PC-3 (cell line): ENCODE measurements at regions not wholly inside any gene's neighbourhood (a gene's known extent, or its start where the extent isn't known, plus 50 kb on each side); places are given as distances from the start of the nearest gene placed in this dataset.

Experiments used
- ATAC-seq: fragments of 200-7000 bp; cut with Tn5 transposase; 2 replicates; pipeline ENCODE4 v1.9.1; 2020; ENCODE audit warnings: mild to moderate bottlenecking, moderate library complexity
- BruUV-seq: library from RNA; stranded (reverse); fragments of 400-500 nt; replicated peaks from 2 replicates; lab custom pipeline; 2021; lab: Mats Ljungman, UMichigan
- CTCF ChIA-PET: fragments of 300-600 bp; sonication (Branson Sonifier 250); formaldehyde crosslinking; loops from one replicate; lab custom pipeline; 2022; ENCODE audit warnings: antibody characterized with exemption; lab: Charles Lee
- POLR2A ChIA-PET: fragments of 300-600 bp; sonication (Branson Sonifier 250); formaldehyde crosslinking; loops from one replicate; lab custom pipeline; 2022; ENCODE audit warnings: antibody characterized with exemption; ENCODE audit not compliant: unreplicated experiment; lab: Charles Lee
- DNase-seq: peaks from one replicate; pipeline ENCODE4 v3.0.0-alpha.2; 2015
- H2AFZ ChIP-seq: fragments of 300-600 bp; sonication (generic); 2 replicates; pipeline ENCODE4 v1.6.0; 2016; ENCODE audit warnings: antibody characterized with exemption, low read length
- H3F3A ChIP-seq: fragments of 300-600 bp; sonication (generic); one replicate; pipeline ENCODE4 v1.6.0; 2017; ENCODE audit warnings: antibody characterized with exemption, low read length, control low read depth, mild to moderate bottlenecking; ENCODE audit not compliant: unreplicated experiment
- H3K27ac ChIP-seq: fragments of 300-600 bp; sonication (generic); 2 replicates; pipeline ENCODE4 v1.5.1; 2016; ENCODE audit warnings: mild to moderate bottlenecking, low read length
- H3K27me3 ChIP-seq: fragments of 300-600 bp; sonication (generic); 2 replicates; pipeline ENCODE4 v1.6.1; 2016; ENCODE audit warnings: low read length, mixed read lengths
- H3K36me3 ChIP-seq: fragments of 300-600 bp; sonication (generic); 2 replicates; pipeline ENCODE4 v1.6.1; 2016; ENCODE audit warnings: low read depth, mixed run types, low read length, mixed read lengths
- H3K4me1 ChIP-seq: fragments of 300-600 bp; sonication (generic); 2 replicates; pipeline ENCODE4 v1.5.1; 2016; ENCODE audit warnings: low read length; ENCODE audit not compliant: insufficient read depth
- H3K4me2 ChIP-seq: fragments of 300-600 bp; sonication (generic); 2 replicates; pipeline ENCODE4 v1.6.0; 2016; ENCODE audit warnings: low read length
- H3K4me3 ChIP-seq: fragments of 300-600 bp; sonication (generic); 2 replicates; pipeline ENCODE4 v1.5.1; 2016; ENCODE audit warnings: mild to moderate bottlenecking, low read length, mixed read lengths
- H3K79me2 ChIP-seq: fragments of 300-600 bp; sonication (generic); 2 replicates; pipeline ENCODE4 v1.6.1; 2017; ENCODE audit warnings: low read length, mixed read lengths
- H3K9ac ChIP-seq: fragments of 300-600 bp; sonication (generic); 2 replicates; pipeline ENCODE4 v1.6.0; 2016; ENCODE audit warnings: mild to moderate bottlenecking, low read length
- H3K9me2 ChIP-seq: fragments of 300-600 bp; sonication (generic); replicated peaks from 2 replicates; pipeline ENCODE4 v1.6.1; 2016; ENCODE audit warnings: mixed run types, low read length, mixed read lengths
- H3K9me3 ChIP-seq: fragments of 300-600 bp; sonication (generic); 2 replicates; pipeline ENCODE4 v1.6.1; 2016; ENCODE audit warnings: low read length, mixed read lengths
- H4K20me1 ChIP-seq: fragments of 300-600 bp; sonication (generic); 2 replicates; pipeline ENCODE4 v1.6.1; 2016; ENCODE audit warnings: low read length, mixed read lengths
- CTCF ChIP-seq: fragments of 300-600 bp; sonication (generic); conservative IDR thresholded peaks from 2 replicates; pipeline ENCODE4 v1.5.1; 2017; ENCODE audit warnings: antibody characterized with exemption, low read depth, mild to moderate bottlenecking, low read length
- EZH2 ChIP-seq: fragments of 300-600 bp; sonication (generic); IDR thresholded peaks from one replicate; pipeline ENCODE4 v1.6.1; 2017; ENCODE audit warnings: antibody characterized with exemption, mild to moderate bottlenecking, low read length; ENCODE audit not compliant: unreplicated experiment
- EZH2phosphoT487 ChIP-seq: fragments of 300-600 bp; sonication (generic); IDR thresholded peaks from 2 replicates; pipeline ENCODE4 v1.6.1; 2018; ENCODE audit warnings: mild to moderate bottlenecking, antibody characterized with exemption, low read length, borderline replicate concordance
- intact Hi-C: fragments of 100-400 bp; cut with micrococcal nuclease; formaldehyde crosslinking; loops from 2 replicates; pipeline ENCODE4 v1.9.0; 2023

GRCh38 chr10:106401967-106402366 lies 762.5 kb downstream of the SORCS1 start:
- H2AFZ ChIP-seq = no peak overlapping the region
- DNase-seq = no peak
- ChIA-PET POLR2A (no interaction called here), CTCF (no interaction called here)
- H3K36me3 ChIP-seq = no peaks in the 10 kb centered on the region
- peaks cover 32% of the 10 kb centered on the region for H3K4me1 ChIP-seq
- H3K27me3 ChIP-seq = no peaks in the 10 kb centered on the region
- H3K4me2 ChIP-seq = no peak overlapping the region
- H3F3A ChIP-seq = no peaks in the 10 kb centered on the region
- peak overlapping the region; percentile 67 for H3K9ac ChIP-seq
- no peaks in the 10 kb centered on the region for H3K9me2 ChIP-seq
- H3K9me3 ChIP-seq = no peaks in the 10 kb centered on the region
- no peak overlapping the region for H3K4me3 ChIP-seq
- no TSS peak for BruUV-seq
- intact Hi-C loops = loop anchor here (1.0 kb wide), 1 partner anchor 156 kb away; no protein-coding TSS in a partner anchor
- TF ChIP-seq CTCF (no peak), EZH2 (no peak), EZH2phosphoT487 (no peak)
- no peaks in the 10 kb centered on the region for H4K20me1 ChIP-seq
- ATAC-seq = no peak
- H3K79me2 ChIP-seq = no peaks in the 10 kb centered on the region
- peak overlapping the region; percentile 85 for H3K27ac ChIP-seq

- Histone ChIP-seq H3K79me2 (no peaks in the 10 kb centered on the region), H3K4me3 (no peak overlapping the region), H3K4me2 (no peak overlapping the region), H3K9ac (peak overlapping the region; percentile 67), H3K27ac (peak overlapping the region; percentile 85), H3K27me3 (no peaks in the 10 kb centered on the region), H4K20me1 (no peaks in the 10 kb centered on the region), H3K4me1 (peaks cover 31% of the 10 kb centered on the region), H3K9me3 (no peaks in the 10 kb centered on the region), H3K36me3 (no peaks in the 10 kb centered on the region), H3F3A (no peaks in the 10 kb centered on the region), H2AFZ (no peak overlapping the region), H3K9me2 (no peaks in the 10 kb centered on the region)
- ChIA-PET POLR2A (no interaction called here), CTCF (no interaction called here)
- TF ChIP-seq CTCF (peak; percentile 70), EZH2phosphoT487 (no peak), EZH2 (no peak)
- DNase-seq (peak; percentile 63), ATAC-seq (no peak)
- intact Hi-C loops = loop anchor here (1.0 kb wide), 1 partner anchor 157 kb away; no protein-coding TSS in a partner anchor
- no TSS peak for BruUV-seq
Measured at GRCh38 chr10:106401161-106401560, 763.3 kb downstream of the SORCS1 start.

- Histone ChIP-seq H4K20me1 (no peaks in the 10 kb centered on the region), H3K4me3 (no peak overlapping the region), H2AFZ (no peak overlapping the region), H3K9me3 (no peaks in the 10 kb centered on the region), H3K4me2 (no peak overlapping the region), H3K9me2 (no peaks in the 10 kb centered on the region), H3K9ac (peak overlapping the region; percentile 67), H3K36me3 (no peaks in the 10 kb centered on the region), H3K27ac (peak overlapping the region; percentile 85), H3K79me2 (no peaks in the 10 kb centered on the region), H3F3A (no peaks in the 10 kb centered on the region), H3K27me3 (no peaks in the 10 kb centered on the region), H3K4me1 (peaks cover 24% of the 10 kb centered on the region)
- intact Hi-C loops = no loop called here
- ChIA-PET POLR2A (no interaction called here), CTCF (no interaction called here)
- ATAC-seq = no peak
- TF ChIP-seq EZH2phosphoT487 (no peak), CTCF (no peak), EZH2 (no peak)
- DNase-seq = no peak
- BruUV-seq = no TSS peak
Measured at GRCh38 chr10:106399112-106399511, 765.4 kb downstream of the SORCS1 start.
